Activated effector memory CD4-positive, alpha-beta T cell treated with Interleukin-2 at 50 U/mL for 16 hours (primary cell): ENCODE measurements at regions not wholly inside any gene's neighbourhood (a gene's known extent, or its start where the extent isn't known, plus 50 kb on each side); places are given as distances from the start of the nearest gene placed in this dataset.

Source experiments
- DNase-seq: peaks from one replicate; pipeline ENCODE4 v3.0.0-alpha.2; 2020

DNA sequence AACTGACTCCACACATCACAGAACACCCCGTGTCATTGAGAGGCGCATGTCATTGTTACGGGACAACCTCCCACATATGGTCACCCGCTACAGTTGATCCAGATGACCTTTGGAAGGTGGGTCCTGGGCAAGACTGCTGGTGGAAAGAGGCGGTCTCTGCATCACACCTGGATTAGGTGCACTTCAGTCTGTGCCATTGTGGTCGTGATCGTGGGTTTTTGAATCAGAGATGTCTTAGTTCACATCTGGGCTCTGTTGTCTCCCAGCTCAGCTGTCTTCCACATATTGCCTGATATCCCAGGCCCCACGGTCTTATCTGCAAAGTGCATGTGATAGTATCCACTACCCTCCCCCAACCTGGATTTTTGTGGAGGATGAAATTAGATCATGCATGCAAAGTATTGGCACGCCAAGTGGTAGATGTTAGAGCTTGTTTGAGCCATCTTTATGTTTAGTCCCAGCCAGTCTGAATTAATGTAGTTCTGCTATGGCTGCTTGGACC lies 208.7 kb upstream of the FOXN3 start:
- DNase-seq: no peak

DNA sequence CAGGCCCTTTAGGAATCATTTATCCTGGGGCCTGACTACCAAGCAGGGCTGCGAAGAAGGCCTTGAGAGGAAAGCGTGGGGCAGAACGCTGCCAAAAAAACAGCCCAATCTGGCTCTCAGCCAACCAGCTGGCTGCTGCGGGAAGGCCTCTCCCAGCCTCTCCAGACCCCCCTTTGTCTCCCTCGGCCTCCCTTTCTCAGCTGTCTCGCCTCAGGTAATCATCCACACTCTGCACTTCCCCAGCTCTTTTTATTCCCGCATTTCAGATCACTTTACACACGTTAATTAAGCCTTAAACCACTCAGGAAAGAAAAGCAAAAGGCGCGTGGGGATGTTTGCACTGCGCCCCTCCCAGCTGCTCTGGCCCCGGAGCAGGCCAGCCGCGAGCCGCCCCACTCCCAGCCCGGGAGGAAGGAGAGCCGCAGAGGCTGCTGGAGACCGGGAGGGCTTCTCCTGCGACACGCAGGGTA lies 208.2 kb upstream of the FOXN3 start:
- DNase-seq: no peak

GRCh38 chr14:89624500-89625156 lies 207.6 kb upstream of the FOXN3 start:
- no peak for DNase-seq

- DNase-seq: no peak
These were observed 205.0 kb upstream of the FOXN3 start for GRCh38 chr14:89621791-89622638.

DNA sequence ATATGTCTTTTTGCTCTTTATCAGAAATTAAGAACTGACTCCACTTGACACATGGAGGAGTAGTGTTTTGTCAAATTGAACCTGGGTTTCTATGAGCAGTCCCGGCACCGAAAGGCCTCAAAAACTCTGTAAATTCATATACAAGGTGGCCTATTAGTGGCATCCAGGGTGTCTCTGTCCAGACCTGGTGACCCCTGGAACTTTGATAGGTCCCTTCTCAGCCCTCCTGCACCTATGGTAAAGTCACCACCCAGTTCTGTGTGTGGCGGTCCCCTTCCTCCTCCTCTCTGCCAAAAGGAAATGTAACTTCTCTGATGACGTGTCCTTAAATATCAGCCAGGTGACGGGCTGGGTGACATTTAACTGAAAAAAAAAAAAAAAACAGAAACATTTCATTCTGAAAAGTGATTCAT lies 204.0 kb upstream of the FOXN3 start:
- DNase-seq: peak; percentile 37

GRCh38 chr14:89620436-89620835 lies 203.4 kb upstream of the FOXN3 start:
- no peak for DNase-seq

DNA sequence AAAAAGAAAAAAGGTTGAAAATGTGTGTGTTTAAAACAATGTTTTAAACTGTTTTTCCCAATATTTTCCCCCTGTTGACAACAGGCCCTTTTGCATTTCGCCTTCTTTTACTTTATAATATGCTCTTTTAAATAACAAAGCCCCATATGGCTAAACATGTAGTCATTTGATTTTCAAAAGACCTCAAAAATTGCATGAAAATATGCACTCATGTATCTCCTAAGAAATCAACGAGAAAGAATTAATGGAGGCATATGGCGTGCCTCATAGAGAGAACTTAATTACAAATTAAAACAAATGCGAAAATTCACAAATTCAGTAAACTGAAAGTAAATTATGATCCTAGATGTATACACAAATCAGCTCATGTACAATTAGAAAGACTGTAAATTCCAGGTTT lies 202.6 kb upstream of the FOXN3 start:
- DNase-seq: no peak

GRCh38 chr14:89618811-89619551 lies 201.9 kb upstream of the FOXN3 start:
- peak; percentile 59 for DNase-seq

GRCh38 chr14:89618330-89618708 lies 201.3 kb upstream of the FOXN3 start:
- no peak for DNase-seq

DNA sequence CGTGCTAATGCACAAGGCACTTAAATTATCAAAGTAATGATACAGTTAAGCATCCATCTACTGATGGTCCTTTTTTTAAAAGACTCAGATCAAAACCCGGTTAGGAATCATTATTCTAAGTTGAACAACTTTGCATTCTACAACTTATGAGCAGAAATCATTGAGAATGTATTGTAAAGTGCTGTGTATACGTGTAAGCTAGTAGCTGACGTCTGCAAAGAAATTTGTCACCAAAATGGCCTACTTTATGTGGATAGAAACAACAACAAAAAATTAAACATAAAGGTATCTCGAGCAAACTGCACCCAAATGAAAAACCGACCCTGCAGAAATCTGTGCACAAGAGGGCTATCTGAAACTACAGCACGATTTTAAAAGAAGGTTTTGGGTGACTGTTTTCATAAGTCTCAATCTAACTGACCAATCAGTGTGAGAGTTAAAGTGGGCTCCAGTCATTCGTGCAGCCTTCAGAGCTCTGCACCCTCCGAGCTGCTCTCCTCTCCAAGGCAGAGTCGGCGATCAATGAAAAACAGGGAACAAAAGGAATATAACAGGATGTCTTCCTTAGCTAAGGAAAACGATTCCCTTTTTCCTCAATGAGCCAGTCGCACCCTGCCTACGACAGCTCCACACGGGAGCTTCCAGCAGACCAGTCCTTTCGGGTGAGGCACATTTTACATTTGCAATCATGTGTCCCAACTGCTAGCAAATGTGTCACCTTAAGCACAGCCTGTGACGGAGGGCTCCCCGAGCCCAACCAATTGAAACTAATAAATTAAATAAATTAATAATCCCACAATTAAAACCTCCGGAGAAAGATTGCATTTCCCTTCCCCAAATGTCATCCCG lies 200.7 kb upstream of the FOXN3 start:
- DNase-seq: no peak

DNA sequence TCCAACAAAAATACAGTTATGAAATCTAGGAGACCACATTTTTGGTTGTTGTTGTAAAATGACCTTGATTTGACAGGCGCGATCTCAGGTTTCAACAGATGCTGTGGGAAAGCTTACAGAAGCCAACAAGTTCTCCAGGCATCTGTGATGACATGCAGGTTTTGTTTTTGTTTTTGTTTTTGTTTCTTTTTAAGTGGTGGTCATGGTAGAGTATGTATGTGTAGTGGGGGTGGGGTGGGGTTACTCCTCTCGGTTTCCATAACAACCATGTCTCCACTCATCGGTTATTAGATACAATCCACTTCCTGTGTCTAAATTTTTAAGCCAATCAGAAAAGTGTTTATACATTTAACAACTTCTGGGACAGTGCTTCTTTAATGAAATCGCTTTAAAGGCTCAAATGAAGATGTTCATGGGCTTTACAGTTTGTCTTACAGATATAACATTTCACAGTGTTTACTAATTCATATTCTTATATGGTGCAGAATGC lies 199.9 kb upstream of the FOXN3 start:
- DNase-seq: no peak

GRCh38 chr14:89616425-89616824 lies 199.4 kb upstream of the FOXN3 start:
- DNase-seq: no peak

GRCh38 chr14:89615421-89615820 lies 198.4 kb upstream of the FOXN3 start:
- DNase-seq: no peak

DNA sequence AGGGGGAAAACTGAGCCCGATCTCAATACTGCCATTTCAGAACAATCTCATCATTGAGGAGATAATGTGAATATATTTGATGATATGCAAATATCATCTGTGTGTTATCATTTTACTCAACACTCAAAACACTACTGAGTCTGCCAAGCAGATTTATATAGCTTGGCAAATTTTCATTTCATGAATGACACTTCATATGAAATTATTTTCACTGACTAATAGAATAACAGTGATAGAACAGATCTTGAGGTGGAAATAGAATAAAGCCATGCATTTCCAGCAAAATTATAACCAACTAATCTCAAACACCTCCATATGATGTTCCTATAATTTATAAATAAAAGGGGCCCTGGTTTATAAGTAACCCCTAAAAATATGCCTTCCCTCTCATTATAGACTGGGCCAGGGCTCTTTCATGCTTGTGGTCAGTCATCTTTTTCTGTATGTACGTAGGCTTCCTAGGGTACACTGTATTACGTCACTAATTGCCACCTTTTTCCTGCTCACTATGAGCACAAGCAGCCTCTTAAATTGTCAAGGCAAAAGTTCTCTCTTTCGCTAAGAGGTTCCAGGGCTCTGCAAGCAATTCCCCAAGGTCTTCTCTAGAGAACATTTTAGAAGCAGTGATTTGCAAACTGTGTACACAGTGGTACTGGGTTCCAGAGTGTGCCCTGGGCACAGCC lies 197.1 kb upstream of the FOXN3 start:
- no peak for DNase-seq

DNA sequence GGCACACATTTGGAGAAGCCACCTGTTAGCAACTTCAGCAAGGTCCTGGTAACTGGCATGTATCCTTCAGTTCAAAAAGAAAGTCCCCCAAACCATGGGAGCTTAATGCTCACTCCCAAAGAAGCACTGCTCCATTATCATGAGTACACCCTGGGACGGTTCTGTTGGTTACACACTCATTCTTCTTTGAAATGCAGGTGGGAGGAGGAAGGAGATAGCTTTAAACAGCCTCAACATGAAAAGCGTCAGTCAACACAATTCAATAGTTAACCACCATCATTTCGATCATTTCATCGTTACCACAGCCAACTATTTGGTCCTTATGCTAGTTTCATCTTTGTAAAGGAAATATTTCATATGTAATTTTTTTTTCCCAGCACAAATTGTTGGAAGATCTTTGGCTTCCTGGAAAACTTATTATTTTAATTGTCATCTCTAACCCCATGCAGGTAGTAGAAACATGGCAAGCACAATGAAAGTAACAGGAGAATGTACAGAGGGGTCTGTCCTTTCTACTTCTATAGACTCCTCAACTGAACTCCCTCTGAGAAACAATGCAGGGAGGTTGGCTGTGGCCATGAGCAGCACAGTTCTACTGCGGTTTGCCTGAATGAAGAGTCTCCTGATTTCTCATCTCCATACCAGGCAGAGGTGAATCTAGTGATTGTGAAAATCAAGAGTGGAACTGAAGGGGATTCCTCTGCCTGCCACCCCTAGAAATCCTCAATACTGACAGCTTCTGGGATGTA lies 196.4 kb upstream of the FOXN3 start:
- DNase-seq: no peak

- no peak for DNase-seq
These were observed 192.6 kb upstream of the FOXN3 start for GRCh38 chr14:89609500-89610100.

DNA sequence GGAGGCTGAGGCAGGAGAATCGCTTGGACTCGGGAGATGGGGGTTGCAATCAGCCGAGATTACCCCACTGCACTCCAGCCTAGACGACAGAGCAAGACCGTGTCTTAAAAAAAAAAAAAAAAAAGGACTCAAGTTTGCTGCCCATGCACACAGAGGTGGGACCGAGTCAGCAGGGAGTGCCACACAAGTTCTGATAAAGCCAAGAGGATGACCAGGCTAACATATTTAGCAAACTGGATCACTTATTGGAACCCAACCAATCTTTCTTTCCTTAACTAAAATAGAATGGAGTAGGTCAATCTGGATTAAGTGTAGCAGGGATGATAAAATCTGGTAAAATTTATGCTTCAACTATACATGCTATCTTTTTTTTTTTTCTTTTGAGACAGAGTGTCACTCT lies 190.4 kb upstream of the FOXN3 start:
- DNase-seq: no peak

DNA sequence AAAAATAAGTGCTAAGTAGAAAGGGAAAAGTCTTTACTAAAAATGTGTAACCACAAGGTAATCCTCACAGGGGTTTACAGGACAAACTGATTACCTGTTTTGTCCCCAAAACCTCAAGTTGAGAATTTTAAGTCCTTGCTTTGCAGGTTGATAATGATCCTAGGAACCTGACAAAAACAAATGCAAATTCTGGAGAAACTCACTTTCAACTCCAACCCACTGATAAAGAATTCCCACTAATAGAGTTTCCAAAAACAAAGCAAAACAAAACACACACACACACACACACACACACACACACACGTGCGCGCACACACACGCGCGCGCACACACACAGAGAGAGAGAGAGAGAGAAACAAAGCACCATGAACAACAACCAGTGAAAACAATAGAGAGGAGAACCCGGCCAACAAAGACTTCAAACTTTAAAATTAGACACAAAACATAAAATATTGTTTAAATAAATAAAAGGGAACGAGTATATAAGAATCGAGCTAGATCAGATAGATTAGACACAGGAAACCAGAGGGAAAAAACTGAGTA lies 187.0 kb upstream of the FOXN3 start:
- DNase-seq: no peak

DNA sequence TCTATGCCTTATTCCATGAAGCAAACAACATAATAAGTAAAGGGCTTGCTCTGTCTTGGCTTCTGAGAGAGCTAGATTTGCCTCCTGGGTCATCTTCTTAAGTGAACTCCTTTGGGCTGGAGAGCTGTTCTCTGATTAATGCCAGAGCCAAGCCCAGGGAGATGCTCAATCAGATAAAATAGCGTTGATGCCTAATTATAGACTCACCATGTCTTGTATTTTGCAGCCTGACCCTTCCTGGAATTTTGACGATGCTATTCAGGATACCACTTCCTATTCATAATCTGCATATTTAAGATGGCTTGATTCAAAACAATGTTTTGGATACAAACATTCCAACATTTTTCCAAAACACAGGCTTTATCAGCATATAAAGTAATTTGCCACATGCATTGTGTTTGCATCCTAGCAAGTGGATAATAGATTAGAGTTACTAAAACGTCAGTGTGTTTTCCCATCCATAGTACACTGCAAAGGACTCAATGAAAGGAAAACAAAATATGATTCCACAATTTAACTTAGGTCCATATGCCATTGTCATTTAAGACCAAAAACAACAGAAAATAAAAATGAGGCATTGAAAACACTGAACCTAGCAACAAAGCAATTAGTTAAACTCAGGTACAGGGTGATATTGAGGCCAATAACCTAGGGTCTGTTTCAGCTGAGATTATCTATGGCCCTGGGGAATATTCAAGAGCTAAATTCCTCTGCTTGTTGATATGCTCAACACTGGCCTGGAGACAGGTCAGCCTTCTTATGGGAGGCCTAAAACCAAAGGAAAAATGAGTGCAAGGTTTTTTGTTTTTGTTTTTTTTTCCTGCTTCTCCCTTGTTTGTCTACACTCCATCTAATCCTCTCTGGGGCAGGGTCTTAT lies 184.2 kb upstream of the FOXN3 start:
- no peak for DNase-seq
